ENCODE measurements at regions not wholly inside any gene's neighbourhood (a gene's known extent, or its start where the extent isn't known, plus 50 kb on each side); places are given as distances from the start of the nearest gene placed in this dataset.

DNA sequence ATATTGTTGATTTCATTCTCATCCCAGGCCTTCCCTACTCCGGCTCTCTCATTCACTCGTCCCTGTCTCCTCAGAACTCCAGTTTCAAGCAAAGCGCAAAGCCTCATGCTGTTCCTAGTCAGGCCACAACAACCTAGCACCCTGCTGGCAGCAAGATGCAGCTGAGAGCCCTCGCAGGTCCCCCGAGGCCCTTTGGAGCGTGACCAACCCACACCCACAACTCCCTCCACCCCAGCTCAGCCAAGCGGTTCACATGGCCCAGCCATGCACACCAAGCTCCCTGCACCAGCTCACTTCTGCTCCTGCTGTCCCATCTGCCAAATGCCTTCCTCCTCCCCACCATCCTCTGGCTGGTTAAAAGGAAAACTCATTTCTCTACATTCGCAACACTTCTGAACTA, 195.8 kb downstream of the IRX5 start:
- H3K4me1 ChIP-seq (ENCODE audit: control insufficient read depth, extremely low read depth, insufficient read depth, low read length) = no peaks in the 10 kb centered on the region
- no peak overlapping the region for H3K4me3 ChIP-seq (replicated peaks in 1 of 4; ENCODE audit: control extremely low read depth in 1 of 4, insufficient read depth in 1 of 4, low read depth in 3 of 4, low read length in 4 of 4)
- no peaks in the 10 kb centered on the region for H3K79me2 ChIP-seq (ENCODE audit: control insufficient read depth, insufficient read depth, low read length)
- H4K20me1 ChIP-seq (ENCODE audit: control insufficient read depth, extremely low read depth, insufficient read depth, low read length) = no peaks in the 10 kb centered on the region
- H3K4me2 ChIP-seq (ENCODE audit: extremely low read depth, insufficient read depth, low read length) = no peak overlapping the region
- no peak overlapping the region for H3K27ac ChIP-seq (ENCODE audit: insufficient read depth, low read length)
- DNase-seq (ENCODE audit: low read depth in 2 of 2) = no peak
- no peaks in the 10 kb centered on the region for H3K27me3 ChIP-seq (ENCODE audit: control insufficient read depth, insufficient read depth, low read length)
- TF ChIP-seq, protein P1, sequence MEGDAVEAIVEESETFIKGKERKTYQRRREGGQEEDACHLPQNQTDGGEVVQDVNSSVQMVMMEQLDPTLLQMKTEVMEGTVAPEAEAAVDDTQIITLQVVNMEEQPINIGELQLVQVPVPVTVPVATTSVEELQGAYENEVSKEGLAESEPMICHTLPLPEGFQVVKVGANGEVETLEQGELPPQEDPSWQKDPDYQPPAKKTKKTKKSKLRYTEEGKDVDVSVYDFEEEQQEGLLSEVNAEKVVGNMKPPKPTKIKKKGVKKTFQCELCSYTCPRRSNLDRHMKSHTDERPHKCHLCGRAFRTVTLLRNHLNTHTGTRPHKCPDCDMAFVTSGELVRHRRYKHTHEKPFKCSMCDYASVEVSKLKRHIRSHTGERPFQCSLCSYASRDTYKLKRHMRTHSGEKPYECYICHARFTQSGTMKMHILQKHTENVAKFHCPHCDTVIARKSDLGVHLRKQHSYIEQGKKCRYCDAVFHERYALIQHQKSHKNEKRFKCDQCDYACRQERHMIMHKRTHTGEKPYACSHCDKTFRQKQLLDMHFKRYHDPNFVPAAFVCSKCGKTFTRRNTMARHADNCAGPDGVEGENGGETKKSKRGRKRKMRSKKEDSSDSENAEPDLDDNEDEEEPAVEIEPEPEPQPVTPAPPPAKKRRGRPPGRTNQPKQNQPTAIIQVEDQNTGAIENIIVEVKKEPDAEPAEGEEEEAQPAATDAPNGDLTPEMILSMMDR (conservative IDR thresholded peaks at IDR 0.05 in 1 of 2, IDR thresholded peaks at IDR 0.05 in 1 of 2; ENCODE audit: low read depth in 1 of 2, low read length in 2 of 2) = no peak
- no peak for TF ChIP-seq EZH2 (IDR thresholded peaks at IDR 0.05; ENCODE audit: low read length, missing control alignments)
- no peaks in the 10 kb centered on the region for H3K36me3 ChIP-seq (ENCODE audit: control insufficient read depth, insufficient read depth, low read length)
- no peak overlapping the region for H3K9ac ChIP-seq (ENCODE audit: insufficient read depth, low read length)
- H3K9me3 ChIP-seq (ENCODE audit: control insufficient read depth, insufficient read depth, low read depth, low read length) = no peaks in the 10 kb centered on the region
- no peak overlapping the region for H2AFZ ChIP-seq (ENCODE audit: low read length)

GRCh38 chr16:55130456-55130855, 193.5 kb upstream of the IRX6 start:
- Histone ChIP-seq H3K4me2 (ENCODE audit: extremely low read depth, insufficient read depth, low read length) (no peak overlapping the region), H2AFZ (ENCODE audit: low read length) (no peak overlapping the region), H3K9me3 (ENCODE audit: control insufficient read depth, insufficient read depth, low read depth, low read length) (no peaks in the 10 kb centered on the region), H3K27me3 (ENCODE audit: control insufficient read depth, insufficient read depth, low read length) (no peaks in the 10 kb centered on the region), H4K20me1 (ENCODE audit: control insufficient read depth, extremely low read depth, insufficient read depth, low read length) (no peaks in the 10 kb centered on the region), H3K9ac (ENCODE audit: insufficient read depth, low read length) (no peak overlapping the region), H3K4me3 (replicated peaks in 1 of 4; ENCODE audit: control extremely low read depth in 1 of 4, insufficient read depth in 1 of 4, low read depth in 3 of 4, low read length in 4 of 4) (no peak overlapping the region), H3K27ac (ENCODE audit: insufficient read depth, low read length) (no peak overlapping the region), H3K36me3 (ENCODE audit: control insufficient read depth, insufficient read depth, low read length) (no peaks in the 10 kb centered on the region), H3K79me2 (ENCODE audit: control insufficient read depth, insufficient read depth, low read length) (no peaks in the 10 kb centered on the region), H3K4me1 (ENCODE audit: control insufficient read depth, extremely low read depth, insufficient read depth, low read length) (no peaks in the 10 kb centered on the region)
- no peak for DNase-seq (ENCODE audit: low read depth in 2 of 2)
- no peak for TF ChIP-seq EZH2 (IDR thresholded peaks at IDR 0.05; ENCODE audit: low read length, missing control alignments)
- TF ChIP-seq, protein P1 (conservative IDR thresholded peaks at IDR 0.05 in 1 of 2, IDR thresholded peaks at IDR 0.05 in 1 of 2; ENCODE audit: low read depth in 1 of 2, low read length in 2 of 2) = no peak

DNA sequence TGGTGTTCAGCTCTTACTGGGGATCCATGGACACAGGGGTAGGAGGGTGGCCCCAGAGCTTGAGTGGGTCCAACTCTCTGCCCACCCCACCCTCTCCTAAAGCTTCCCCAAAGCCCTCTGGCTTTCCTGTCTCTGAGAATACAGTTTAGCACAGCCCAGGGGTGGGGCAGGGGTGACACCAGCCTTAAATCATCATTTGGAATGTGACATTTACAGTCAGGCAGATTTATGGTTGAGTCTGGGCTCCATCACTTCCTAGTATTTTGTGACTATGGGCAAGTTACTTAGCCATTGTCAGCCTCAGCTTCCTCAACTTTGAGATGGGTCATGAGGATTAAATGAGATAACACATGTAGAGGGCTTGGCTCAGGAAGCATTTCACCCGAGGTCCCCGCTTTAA, 193.1 kb upstream of the IRX6 start:
- Histone ChIP-seq H3K4me2 (ENCODE audit: extremely low read depth, insufficient read depth, low read length) (no peak overlapping the region), H3K4me1 (ENCODE audit: control insufficient read depth, extremely low read depth, insufficient read depth, low read length) (no peaks in the 10 kb centered on the region), H3K27ac (ENCODE audit: insufficient read depth, low read length) (no peak overlapping the region), H3K27me3 (ENCODE audit: control insufficient read depth, insufficient read depth, low read length) (no peaks in the 10 kb centered on the region), H3K79me2 (ENCODE audit: control insufficient read depth, insufficient read depth, low read length) (no peaks in the 10 kb centered on the region), H2AFZ (ENCODE audit: low read length) (no peak overlapping the region), H3K9ac (ENCODE audit: insufficient read depth, low read length) (no peak overlapping the region), H3K9me3 (ENCODE audit: control insufficient read depth, insufficient read depth, low read depth, low read length) (no peaks in the 10 kb centered on the region), H4K20me1 (ENCODE audit: control insufficient read depth, extremely low read depth, insufficient read depth, low read length) (no peaks in the 10 kb centered on the region), H3K4me3 (replicated peaks in 1 of 4; ENCODE audit: control extremely low read depth in 1 of 4, insufficient read depth in 1 of 4, low read depth in 3 of 4, low read length in 4 of 4) (no peak overlapping the region), H3K36me3 (ENCODE audit: control insufficient read depth, insufficient read depth, low read length) (no peaks in the 10 kb centered on the region)
- no peak for DNase-seq (ENCODE audit: low read depth in 2 of 2)
- TF ChIP-seq, protein P1 (conservative IDR thresholded peaks at IDR 0.05 in 1 of 2, IDR thresholded peaks at IDR 0.05 in 1 of 2; ENCODE audit: low read depth in 1 of 2, low read length in 2 of 2) = no peak
- TF ChIP-seq EZH2 (IDR thresholded peaks at IDR 0.05; ENCODE audit: low read length, missing control alignments) = no peak

Data from fibroblast of lung (primary cell).